Thyroid gland (tissue), 4 donors: ENCODE measurements at regions not wholly inside any gene's neighbourhood (a gene's known extent, or its start where the extent isn't known, plus 50 kb on each side); places are given as distances from the start of the nearest gene placed in this dataset.

Experiments used
- DNase-seq, 2 donors: peaks; one replicate each; pipeline ENCODE4 v3.0.0-alpha.2; 2019
- H3K27ac ChIP-seq, 3 donors: fragments of 200-600 bp; sonication (generic); 1 replicate in 2 of 3; 2 replicates in 1 of 3; pipeline ENCODE4 v1.5.1; 2016 to 2019; ENCODE audit warnings: mild to moderate bottlenecking in 1 of 3, moderate library complexity in 1 of 3
- H3K27me3 ChIP-seq: fragments of 200-600 bp; sonication (generic); one replicate; pipeline ENCODE4 v1.5.1; 2019
- H3K36me3 ChIP-seq, 2 donors: fragments of 200-600 bp; sonication (generic); one replicate each; pipeline ENCODE4 v1.5.1; 2016 to 2019
- H3K4me1 ChIP-seq, 2 donors: fragments of 200-600 bp; sonication (generic); one replicate each; pipeline ENCODE4 v1.5.1; 2017 to 2019
- H3K4me3 ChIP-seq, 3 donors: fragments of 200-600 bp; sonication (generic); replicated peaks in 1 of 3; 1 replicate in 2 of 3; 2 replicates in 1 of 3; pipeline ENCODE4 v1.5.1; 2016; ENCODE audit warnings: mild to moderate bottlenecking in 1 of 3
- H3K9me3 ChIP-seq: fragments of 200-600 bp; sonication (generic); one replicate; pipeline ENCODE4 v1.5.1; 2017
- POLR2A ChIP-seq, 2 donors: fragments of 450-650 bp; IDR thresholded peaks; one replicate each; pipeline ENCODE4 v1.6.1; 2017; ENCODE audit warnings: antibody characterized with exemption in 2 of 2, mild to moderate bottlenecking in 2 of 2, moderate library complexity in 1 of 2
- WGBS, 2 donors: methylation state at CpG; one replicate each; pipeline ENCODE4 v1.1.5; 2017; 5-methylcytosine and 5-hydroxymethylcytosine counted together
- intact Hi-C: fragments of 100-400 bp; cut with DNase I; formaldehyde crosslinking; loops from one replicate; pipeline ENCODE4 v1.15.1; 2023
- TF ChIP-seq, protein P1 (sequence below), 6 experiments: fragments of 200-600 bp in 3 of 6; fragments of 450-650 bp in 3 of 6; sonication (generic) in 3 of 6; IDR thresholded peaks; one replicate each; pipeline ENCODE4 v1.5.1; 2016 to 2019; ENCODE audit warnings: antibody characterized with exemption in 6 of 6, mild to moderate bottlenecking in 2 of 6, inconsistent platforms in 1 of 6, moderate library complexity in 1 of 6

DNA sequence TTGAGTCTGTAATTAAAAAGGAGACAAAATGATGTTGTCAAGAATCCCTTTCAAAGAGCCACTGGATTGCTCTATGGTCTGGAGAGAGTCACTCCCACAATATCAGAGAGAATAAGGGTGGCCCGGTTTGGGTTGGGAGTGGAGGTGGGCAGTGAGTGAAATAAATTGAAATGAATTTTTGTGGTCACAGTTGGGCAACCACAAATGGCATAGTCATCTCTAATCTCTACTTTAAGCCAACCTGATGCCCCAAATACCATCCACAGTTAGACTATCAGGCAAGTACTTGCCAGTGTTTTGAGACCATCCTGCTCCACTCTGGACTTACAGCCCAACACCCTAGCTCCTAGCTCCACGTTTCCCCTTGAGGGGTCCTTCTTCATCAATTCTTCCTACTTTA is 559.7 kb downstream of the BCL11A start:
- Histone ChIP-seq H3K27me3 (no peaks in the 10 kb centered on the region), H3K36me3 (no peaks in the 10 kb centered on the region), H3K9me3 (no peaks in the 10 kb centered on the region), H3K4me3 (no peak overlapping the region), H3K27ac (no peak overlapping the region), H3K4me1 (no peaks in the 10 kb centered on the region)
- TF ChIP-seq, protein P1, sequence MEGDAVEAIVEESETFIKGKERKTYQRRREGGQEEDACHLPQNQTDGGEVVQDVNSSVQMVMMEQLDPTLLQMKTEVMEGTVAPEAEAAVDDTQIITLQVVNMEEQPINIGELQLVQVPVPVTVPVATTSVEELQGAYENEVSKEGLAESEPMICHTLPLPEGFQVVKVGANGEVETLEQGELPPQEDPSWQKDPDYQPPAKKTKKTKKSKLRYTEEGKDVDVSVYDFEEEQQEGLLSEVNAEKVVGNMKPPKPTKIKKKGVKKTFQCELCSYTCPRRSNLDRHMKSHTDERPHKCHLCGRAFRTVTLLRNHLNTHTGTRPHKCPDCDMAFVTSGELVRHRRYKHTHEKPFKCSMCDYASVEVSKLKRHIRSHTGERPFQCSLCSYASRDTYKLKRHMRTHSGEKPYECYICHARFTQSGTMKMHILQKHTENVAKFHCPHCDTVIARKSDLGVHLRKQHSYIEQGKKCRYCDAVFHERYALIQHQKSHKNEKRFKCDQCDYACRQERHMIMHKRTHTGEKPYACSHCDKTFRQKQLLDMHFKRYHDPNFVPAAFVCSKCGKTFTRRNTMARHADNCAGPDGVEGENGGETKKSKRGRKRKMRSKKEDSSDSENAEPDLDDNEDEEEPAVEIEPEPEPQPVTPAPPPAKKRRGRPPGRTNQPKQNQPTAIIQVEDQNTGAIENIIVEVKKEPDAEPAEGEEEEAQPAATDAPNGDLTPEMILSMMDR (IDR thresholded peaks at IDR 0.05), result no peak
- no peak for TF ChIP-seq POLR2A (IDR thresholded peaks at IDR 0.05)
- intact Hi-C loops, result no loop called here
- DNase-seq, result no peak
- 73 to 81% methylated on average over 2 of the region's 2 CpGs for WGBS, 2 donors

- no peaks in the 10 kb centered on the region for H3K36me3 ChIP-seq
- no peak for DNase-seq
- H3K4me3 ChIP-seq, result no peak overlapping the region
- H3K9me3 ChIP-seq, result no peaks in the 10 kb centered on the region
- no peaks in the 10 kb centered on the region for H3K4me1 ChIP-seq
- TF ChIP-seq POLR2A (IDR thresholded peaks at IDR 0.05), result no peak
- TF ChIP-seq, protein P1 (IDR thresholded peaks at IDR 0.05), result no peak
- intact Hi-C loops, result no loop called here
- no peak overlapping the region for H3K27ac ChIP-seq
- H3K27me3 ChIP-seq, result no peaks in the 10 kb centered on the region
Observed at GRCh38 chr2:59988341-59988740, 565.1 kb downstream of the BCL11A start.

DNA sequence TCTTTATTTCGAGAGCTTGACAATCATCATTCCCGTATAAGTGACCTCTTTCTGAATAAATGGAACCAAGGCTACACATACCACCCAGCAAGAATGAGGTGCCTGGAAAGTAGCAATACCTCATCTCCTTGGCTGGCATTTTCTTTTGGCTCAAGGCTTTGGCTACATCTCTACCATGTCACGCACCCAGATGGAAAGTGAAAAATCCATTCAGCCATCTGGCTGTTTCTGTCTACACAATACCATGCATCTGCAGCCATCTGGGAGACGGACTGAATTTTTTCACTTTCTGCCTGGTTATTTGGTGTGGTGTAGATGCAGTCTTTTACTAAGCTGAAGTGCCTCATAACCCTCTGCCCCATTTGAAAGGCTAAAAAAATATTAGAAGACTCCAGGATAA is 566.9 kb downstream of the BCL11A start:
- Histone ChIP-seq H3K9me3 (no peaks in the 10 kb centered on the region), H3K4me3 (no peak overlapping the region), H3K4me1 (no peaks in the 10 kb centered on the region), H3K27ac (no peak overlapping the region), H3K27me3 (no peaks in the 10 kb centered on the region), H3K36me3 (no peaks in the 10 kb centered on the region)
- 82 to 92% methylated on average over 4 of the region's 4 CpGs for WGBS, 2 donors
- no peak for DNase-seq
- TF ChIP-seq, protein P1 (IDR thresholded peaks at IDR 0.05), result no peak
- TF ChIP-seq POLR2A (IDR thresholded peaks at IDR 0.05), result no peak
- intact Hi-C loops, result no loop called here

DNA sequence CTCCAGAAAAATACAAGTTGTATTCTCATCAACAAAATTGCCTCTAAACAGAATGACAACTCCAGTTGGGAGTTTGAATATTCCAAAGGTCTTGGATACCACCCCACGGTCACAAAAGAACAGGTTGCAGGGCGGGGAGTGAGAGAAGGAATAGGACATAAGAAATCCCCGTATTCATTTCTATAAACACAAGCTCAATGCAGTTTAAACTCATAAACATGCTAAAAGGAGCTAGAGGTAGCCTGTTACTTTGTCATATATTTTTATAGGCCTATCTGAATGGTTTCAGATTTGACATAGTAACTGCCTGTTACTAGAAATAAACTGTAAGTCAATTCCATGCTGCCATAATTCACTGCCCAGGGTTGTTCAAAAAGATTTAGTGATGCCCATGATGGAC is 567.5 kb downstream of the BCL11A start:
- TF ChIP-seq, protein P1 (IDR thresholded peaks at IDR 0.05), result no peak
- no peak for TF ChIP-seq POLR2A (IDR thresholded peaks at IDR 0.05)
- H3K36me3 ChIP-seq, result no peaks in the 10 kb centered on the region
- no peaks in the 10 kb centered on the region for H3K27me3 ChIP-seq
- intact Hi-C loops, result no loop called here
- no peak for DNase-seq
- H3K4me1 ChIP-seq, result no peaks in the 10 kb centered on the region
- H3K4me3 ChIP-seq, result no peak overlapping the region
- no peak overlapping the region for H3K27ac ChIP-seq
- H3K9me3 ChIP-seq, result no peaks in the 10 kb centered on the region
- WGBS, 2 donors, result 89 to 92% methylated on average over 3 of the region's 3 CpGs

DNA sequence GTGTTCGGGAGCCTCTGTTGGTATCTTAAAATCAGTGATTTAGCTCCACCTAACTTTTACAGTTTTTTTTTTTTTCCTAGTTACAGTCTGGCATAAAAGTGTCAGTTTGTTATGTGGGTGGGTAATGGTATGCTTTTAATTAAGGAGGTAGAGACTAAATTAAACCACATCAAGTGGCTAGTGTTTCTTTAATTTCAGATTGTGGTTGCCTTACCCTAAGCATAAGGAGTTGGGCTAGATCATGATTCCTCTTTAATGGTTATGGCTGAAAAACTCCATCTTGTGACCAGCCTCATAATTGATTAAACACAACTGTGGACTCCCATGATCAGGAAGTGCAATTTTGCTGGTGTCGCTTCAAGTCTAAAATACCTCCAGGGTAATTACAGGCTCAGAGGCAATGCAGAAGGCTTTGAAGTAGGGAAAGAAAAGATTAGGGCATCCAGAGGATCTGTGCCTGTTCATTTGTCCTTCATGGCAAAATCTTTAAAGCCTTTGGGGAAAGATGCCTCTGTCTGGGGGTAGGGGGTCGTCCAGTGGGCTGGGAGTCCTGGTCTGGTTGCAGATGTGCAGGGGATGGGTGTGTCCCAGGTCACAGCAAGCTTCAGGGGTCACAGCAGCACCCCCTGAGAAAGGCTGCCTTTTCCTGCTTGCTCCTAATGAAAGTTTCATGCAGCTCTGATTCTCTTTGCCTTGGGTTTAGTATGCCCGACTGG is 579.2 kb downstream of the BCL11A start:
- Histone ChIP-seq H3K27ac (no peak overlapping the region), H3K36me3 (no peaks in the 10 kb centered on the region), H3K9me3 (no peaks in the 10 kb centered on the region), H3K4me3 (no peak overlapping the region), H3K27me3 (no peaks in the 10 kb centered on the region), H3K4me1 (no peaks in the 10 kb centered on the region)
- TF ChIP-seq POLR2A (IDR thresholded peaks at IDR 0.05), result no peak
- TF ChIP-seq, protein P1 (IDR thresholded peaks at IDR 0.05), result no peak
- WGBS, 2 donors, result 52 to 66% methylated on average over 4 of the region's 4 CpGs
- intact Hi-C loops, result no loop called here
- DNase-seq, result no peak
